ENCODE measurements at regions not wholly inside any gene's neighbourhood (a gene's known extent, or its start where the extent isn't known, plus 50 kb on each side); places are given as distances from the start of the nearest gene placed in this dataset.

GRCh38 chr2:235171550-235172031 lies 219.8 kb downstream of the SH3BP4 start:
- Histone ChIP-seq H3K27me3 (no peaks in the 10 kb centered on the region), H3K36me3 (replicated peaks; ENCODE audit: insufficient read depth, low read depth) (no peaks in the 10 kb centered on the region), H2AFZ (no peak overlapping the region), H3K9me2 (replicated peaks; ENCODE audit: insufficient read depth) (no peaks in the 10 kb centered on the region), H3K9me3 (ENCODE audit: low read depth) (no peaks in the 10 kb centered on the region), H3K4me1 (ENCODE audit: insufficient read depth) (peaks cover 13% of the 10 kb centered on the region), H3K4me3 (no peak overlapping the region), H3K79me2 (no peaks in the 10 kb centered on the region), H4K20me1 (ENCODE audit: insufficient read depth, poor library complexity, severe bottlenecking) (no peaks in the 10 kb centered on the region), H3K27ac (no peak overlapping the region), H3K4me2 (peak overlapping the region; percentile 9)
- DNase-seq (ENCODE audit: low spot score): peak; percentile 31
- no peak for TF ChIP-seq EZH2phosphoT487 (IDR thresholded peaks at IDR 0.05; ENCODE audit: low read depth, severe bottlenecking, unreplicated experiment)
- TF ChIP-seq CTCF (IDR thresholded peaks at IDR 0.05; ENCODE audit: poor library complexity): no peak
- TF ChIP-seq EZH2 (IDR thresholded peaks at IDR 0.05; ENCODE audit: borderline replicate concordance): no peak
- WGBS (ENCODE audit: low lambda C conversion rate, missing lambda C conversion rate): 43% methylated on average over 4 of the region's 4 CpGs

- Histone ChIP-seq H3K9me2 (replicated peaks; ENCODE audit: insufficient read depth) (no peaks in the 10 kb centered on the region), H3K36me3 (replicated peaks; ENCODE audit: insufficient read depth, low read depth) (no peaks in the 10 kb centered on the region), H3K4me2 (no peak overlapping the region), H3K79me2 (no peaks in the 10 kb centered on the region), H3K4me1 (ENCODE audit: insufficient read depth) (no peaks in the 10 kb centered on the region), H3K9me3 (ENCODE audit: low read depth) (no peaks in the 10 kb centered on the region), H3K27ac (no peak overlapping the region), H2AFZ (no peak overlapping the region), H4K20me1 (ENCODE audit: insufficient read depth, poor library complexity, severe bottlenecking) (no peaks in the 10 kb centered on the region), H3K4me3 (no peak overlapping the region), H3K27me3 (peaks cover 11% of the 10 kb centered on the region)
- DNase-seq (ENCODE audit: low spot score): no peak
- TF ChIP-seq CTCF (IDR thresholded peaks at IDR 0.05; ENCODE audit: poor library complexity) (no peak), EZH2 (IDR thresholded peaks at IDR 0.05; ENCODE audit: borderline replicate concordance) (no peak), EZH2phosphoT487 (IDR thresholded peaks at IDR 0.05; ENCODE audit: low read depth, severe bottlenecking, unreplicated experiment) (no peak)
- whole genome bisulfite sequencing (ENCODE audit: low lambda C conversion rate, missing lambda C conversion rate): 92% methylated on average over 6 of the region's 6 CpGs
Observed at GRCh38 chr2:235180642-235181041, 228.8 kb downstream of the SH3BP4 start.

- Histone ChIP-seq H3K4me3 (no peak overlapping the region), H3K9me2 (replicated peaks; ENCODE audit: insufficient read depth) (no peaks in the 10 kb centered on the region), H3K27ac (no peak overlapping the region), H3K9me3 (ENCODE audit: low read depth) (no peaks in the 10 kb centered on the region), H2AFZ (no peak overlapping the region), H3K4me1 (ENCODE audit: insufficient read depth) (no peaks in the 10 kb centered on the region), H4K20me1 (ENCODE audit: insufficient read depth, poor library complexity, severe bottlenecking) (no peaks in the 10 kb centered on the region), H3K4me2 (no peak overlapping the region), H3K79me2 (no peaks in the 10 kb centered on the region), H3K36me3 (replicated peaks; ENCODE audit: insufficient read depth, low read depth) (no peaks in the 10 kb centered on the region), H3K27me3 (peaks cover 5% of the 10 kb centered on the region)
- no peak for DNase-seq (ENCODE audit: low spot score)
- TF ChIP-seq CTCF (IDR thresholded peaks at IDR 0.05; ENCODE audit: poor library complexity): no peak
- no peak for TF ChIP-seq EZH2 (IDR thresholded peaks at IDR 0.05; ENCODE audit: borderline replicate concordance)
- TF ChIP-seq EZH2phosphoT487 (IDR thresholded peaks at IDR 0.05; ENCODE audit: low read depth, severe bottlenecking, unreplicated experiment): no peak
Observed at GRCh38 chr2:235183786-235184185, 232.0 kb downstream of the SH3BP4 start.

- no peaks in the 10 kb centered on the region for H3K9me2 ChIP-seq (replicated peaks; ENCODE audit: insufficient read depth)
- no peak overlapping the region for H3K4me2 ChIP-seq
- H2AFZ ChIP-seq: no peak overlapping the region
- no peaks in the 10 kb centered on the region for H3K27me3 ChIP-seq
- DNase-seq (ENCODE audit: low spot score): no peak
- no peaks in the 10 kb centered on the region for H3K36me3 ChIP-seq (replicated peaks; ENCODE audit: insufficient read depth, low read depth)
- WGBS (ENCODE audit: low lambda C conversion rate, missing lambda C conversion rate): 91% methylated on average over 8 of the region's 8 CpGs
- H3K9me3 ChIP-seq (ENCODE audit: low read depth): no peaks in the 10 kb centered on the region
- no peaks in the 10 kb centered on the region for H3K79me2 ChIP-seq
- H4K20me1 ChIP-seq (ENCODE audit: insufficient read depth, poor library complexity, severe bottlenecking): no peaks in the 10 kb centered on the region
- TF ChIP-seq EZH2phosphoT487 (IDR thresholded peaks at IDR 0.05; ENCODE audit: low read depth, severe bottlenecking, unreplicated experiment) (no peak), EZH2 (IDR thresholded peaks at IDR 0.05; ENCODE audit: borderline replicate concordance) (no peak), CTCF (IDR thresholded peaks at IDR 0.05; ENCODE audit: poor library complexity) (no peak)
- no peak overlapping the region for H3K4me3 ChIP-seq
- no peaks in the 10 kb centered on the region for H3K4me1 ChIP-seq (ENCODE audit: insufficient read depth)
- no peak overlapping the region for H3K27ac ChIP-seq
Observed at GRCh38 chr2:235187806-235188205, 236.0 kb downstream of the SH3BP4 start.

Measured in hepatocyte (in vitro differentiated cells).